KG1 (cell line): ENCODE measurements at regions not wholly inside any gene's neighbourhood (a gene's known extent, or its start where the extent isn't known, plus 50 kb on each side); places are given as distances from the start of the nearest gene placed in this dataset.

Experiments
- DNase-seq: peaks from one replicate; lab custom pipeline; 2025; lab: John Stamatoyannopoulos, UW

- DNase-seq: no peak
Measured at GRCh38 chr12:66915306-66915904, 236.5 kb upstream of the GRIP1 start.

- no peak for DNase-seq
Measured at GRCh38 chr12:66916189-66916588, 237.3 kb upstream of the GRIP1 start.

GRCh38 chr12:66919466-66919865, 240.6 kb upstream of the GRIP1 start:
- no peak for DNase-seq

GRCh38 chr12:66920205-66920604, 241.3 kb upstream of the GRIP1 start:
- DNase-seq: no peak

GRCh38 chr12:66921151-66921550, 242.3 kb upstream of the GRIP1 start:
- DNase-seq: no peak

- no peak for DNase-seq
Measured at GRCh38 chr12:66925083-66925482, 246.2 kb upstream of the GRIP1 start.

GRCh38 chr12:66929121-66929520, 250.2 kb upstream of the GRIP1 start:
- DNase-seq: no peak

- no peak for DNase-seq
Measured at GRCh38 chr12:66931091-66931490, 252.2 kb upstream of the GRIP1 start.

- DNase-seq: no peak
Measured at GRCh38 chr12:66932126-66932525, 253.2 kb upstream of the GRIP1 start.

- no peak for DNase-seq
Measured at GRCh38 chr12:66934302-66935062, 255.6 kb upstream of the GRIP1 start.

- DNase-seq: no peak
Measured at GRCh38 chr12:66941150-66941549, 262.3 kb upstream of the GRIP1 start.

- no peak for DNase-seq
Measured at GRCh38 chr12:66942741-66943465, 264.0 kb upstream of the GRIP1 start.

- no peak for DNase-seq
Measured at GRCh38 chr12:66944365-66944764, 265.5 kb upstream of the GRIP1 start.

- DNase-seq: no peak
Measured at GRCh38 chr12:66945189-66945817, 266.4 kb upstream of the GRIP1 start.

- DNase-seq: no peak
Measured at GRCh38 chr12:66947119-66947518, 268.2 kb upstream of the GRIP1 start.

- DNase-seq: no peak
Measured at GRCh38 chr12:66952668-66953067, 273.8 kb upstream of the GRIP1 start.

- no peak for DNase-seq
Measured at GRCh38 chr12:66956300-66956699, 277.4 kb upstream of the GRIP1 start.

GRCh38 chr12:66959276-66959675, 280.4 kb upstream of the GRIP1 start:
- DNase-seq: no peak

GRCh38 chr12:66960006-66960405, 281.1 kb upstream of the GRIP1 start:
- no peak for DNase-seq

GRCh38 chr12:66960704-66961690, 282.1 kb upstream of the GRIP1 start:
- no peak for DNase-seq

- no peak for DNase-seq
Measured at GRCh38 chr12:66962290-66962689, 283.4 kb upstream of the GRIP1 start.
